PC-9 (cell line): ENCODE measurements at regions not wholly inside any gene's neighbourhood (a gene's known extent, or its start where the extent isn't known, plus 50 kb on each side); places are given as distances from the start of the nearest gene placed in this dataset.

ENCODE experiments used
- EZH2 ChIP-seq: fragments of 200-600 bp; sonication (generic); IDR thresholded peaks from 2 replicates; pipeline ENCODE4 v1.8.0; 2017; ENCODE audit warnings: antibody characterized with exemption, low read depth
- TF ChIP-seq, protein P1 (sequence below): fragments of 200-600 bp; sonication (generic); conservative IDR thresholded peaks from 2 replicates; pipeline ENCODE4 v1.6.1; 2017; ENCODE audit warnings: mixed run types, antibody characterized with exemption, mild to moderate bottlenecking, moderate library complexity

DNA sequence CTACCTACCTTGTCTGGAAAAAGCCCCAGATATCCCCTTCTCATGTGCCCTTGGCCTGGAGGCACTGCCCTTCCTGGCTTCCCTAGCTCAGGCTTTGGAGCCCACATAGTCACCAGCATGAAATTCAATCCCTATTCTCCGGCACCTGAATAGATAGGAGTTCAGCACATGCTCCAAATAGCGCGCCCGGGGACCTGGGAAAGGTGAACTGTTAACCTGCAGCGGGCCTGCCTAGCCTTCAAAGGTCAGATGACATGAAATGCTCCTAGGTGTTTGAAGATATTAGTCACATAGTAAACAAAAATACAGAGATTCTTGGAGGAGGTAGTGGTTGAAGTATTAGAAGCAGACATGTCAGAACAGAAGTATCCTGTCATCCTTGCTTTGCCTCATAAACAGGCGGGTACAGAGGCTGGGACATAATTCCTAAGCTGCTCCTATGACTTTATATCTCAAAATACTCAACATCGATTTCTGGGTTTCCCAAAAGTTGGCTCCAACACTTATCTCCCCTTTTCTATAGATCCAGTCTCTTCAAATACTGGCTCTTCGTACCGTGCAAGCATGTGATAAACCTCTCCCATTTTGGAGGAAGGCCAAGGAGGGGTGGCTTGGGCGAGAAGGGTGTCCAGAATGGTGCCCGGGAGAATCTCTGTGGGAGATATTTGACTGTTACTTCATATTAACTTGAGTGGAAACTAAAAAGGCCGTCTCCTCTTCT, 88.0 kb upstream of the ANKH start:
- TF ChIP-seq, protein P1, sequence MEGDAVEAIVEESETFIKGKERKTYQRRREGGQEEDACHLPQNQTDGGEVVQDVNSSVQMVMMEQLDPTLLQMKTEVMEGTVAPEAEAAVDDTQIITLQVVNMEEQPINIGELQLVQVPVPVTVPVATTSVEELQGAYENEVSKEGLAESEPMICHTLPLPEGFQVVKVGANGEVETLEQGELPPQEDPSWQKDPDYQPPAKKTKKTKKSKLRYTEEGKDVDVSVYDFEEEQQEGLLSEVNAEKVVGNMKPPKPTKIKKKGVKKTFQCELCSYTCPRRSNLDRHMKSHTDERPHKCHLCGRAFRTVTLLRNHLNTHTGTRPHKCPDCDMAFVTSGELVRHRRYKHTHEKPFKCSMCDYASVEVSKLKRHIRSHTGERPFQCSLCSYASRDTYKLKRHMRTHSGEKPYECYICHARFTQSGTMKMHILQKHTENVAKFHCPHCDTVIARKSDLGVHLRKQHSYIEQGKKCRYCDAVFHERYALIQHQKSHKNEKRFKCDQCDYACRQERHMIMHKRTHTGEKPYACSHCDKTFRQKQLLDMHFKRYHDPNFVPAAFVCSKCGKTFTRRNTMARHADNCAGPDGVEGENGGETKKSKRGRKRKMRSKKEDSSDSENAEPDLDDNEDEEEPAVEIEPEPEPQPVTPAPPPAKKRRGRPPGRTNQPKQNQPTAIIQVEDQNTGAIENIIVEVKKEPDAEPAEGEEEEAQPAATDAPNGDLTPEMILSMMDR: no peak
- TF ChIP-seq EZH2: no peak
